ENCODE measurements at regions not wholly inside any gene's neighbourhood (a gene's known extent, or its start where the extent isn't known, plus 50 kb on each side); places are given as distances from the start of the nearest gene placed in this dataset.

DNA sequence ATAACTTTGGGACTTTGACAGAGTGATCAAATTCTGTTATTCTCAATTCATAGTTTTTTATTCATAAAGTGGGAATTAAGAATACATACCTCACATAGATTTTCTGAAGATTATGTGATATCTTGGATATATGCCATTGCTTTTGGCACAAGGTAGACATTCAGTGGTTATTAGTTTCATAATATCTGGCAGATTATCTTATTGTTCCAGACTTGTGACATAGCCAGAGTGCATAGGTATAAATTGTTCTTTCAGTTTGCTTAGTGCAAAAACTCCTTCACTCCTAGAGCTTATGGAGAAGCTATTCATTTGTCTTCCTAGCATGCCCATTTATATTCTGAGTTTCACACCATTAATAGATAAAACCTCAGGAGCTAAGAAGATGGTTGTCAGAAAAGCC, 222.0 kb downstream of the KCNE4 start:
- TF ChIP-seq, protein P1, sequence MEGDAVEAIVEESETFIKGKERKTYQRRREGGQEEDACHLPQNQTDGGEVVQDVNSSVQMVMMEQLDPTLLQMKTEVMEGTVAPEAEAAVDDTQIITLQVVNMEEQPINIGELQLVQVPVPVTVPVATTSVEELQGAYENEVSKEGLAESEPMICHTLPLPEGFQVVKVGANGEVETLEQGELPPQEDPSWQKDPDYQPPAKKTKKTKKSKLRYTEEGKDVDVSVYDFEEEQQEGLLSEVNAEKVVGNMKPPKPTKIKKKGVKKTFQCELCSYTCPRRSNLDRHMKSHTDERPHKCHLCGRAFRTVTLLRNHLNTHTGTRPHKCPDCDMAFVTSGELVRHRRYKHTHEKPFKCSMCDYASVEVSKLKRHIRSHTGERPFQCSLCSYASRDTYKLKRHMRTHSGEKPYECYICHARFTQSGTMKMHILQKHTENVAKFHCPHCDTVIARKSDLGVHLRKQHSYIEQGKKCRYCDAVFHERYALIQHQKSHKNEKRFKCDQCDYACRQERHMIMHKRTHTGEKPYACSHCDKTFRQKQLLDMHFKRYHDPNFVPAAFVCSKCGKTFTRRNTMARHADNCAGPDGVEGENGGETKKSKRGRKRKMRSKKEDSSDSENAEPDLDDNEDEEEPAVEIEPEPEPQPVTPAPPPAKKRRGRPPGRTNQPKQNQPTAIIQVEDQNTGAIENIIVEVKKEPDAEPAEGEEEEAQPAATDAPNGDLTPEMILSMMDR (IDR thresholded peaks at IDR 0.05; ENCODE audit: low read depth, low read length), result no peak
- ChIA-PET POLR2A (no interaction called here), CTCF (no interaction called here)
- Histone ChIP-seq H3K27ac (ENCODE audit: low read depth, low read length) (no peak overlapping the region), H3K27me3 (ENCODE audit: control insufficient read depth, insufficient read depth, low read length) (peaks cover 2% of the 10 kb centered on the region), H3K4me3 (ENCODE audit: low read depth, low read length) (no peak overlapping the region), H3K9me3 (ENCODE audit: control insufficient read depth, insufficient read depth, low read length) (no peaks in the 10 kb centered on the region)
- no peak for DNase-seq (ENCODE audit: low read depth, low spot score)

DNA sequence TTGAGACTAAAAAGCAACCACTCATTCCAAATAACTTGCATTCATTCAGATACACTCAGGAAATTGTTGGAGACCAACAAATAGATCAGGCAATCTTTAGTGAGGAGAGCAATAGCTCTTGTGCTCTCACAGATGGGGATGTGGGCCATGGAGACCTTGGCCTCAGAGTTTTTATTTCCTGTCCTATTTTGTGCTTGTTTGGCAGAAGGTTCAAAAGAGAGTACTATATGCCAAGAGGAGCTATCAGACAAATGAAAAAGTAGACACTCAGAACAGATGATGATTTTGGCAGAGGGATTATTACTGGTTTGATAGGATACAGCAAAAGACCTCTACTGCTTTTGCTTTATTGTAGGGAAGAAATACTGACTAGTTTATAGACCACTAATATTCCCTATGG, 230.2 kb downstream of the KCNE4 start:
- TF ChIP-seq, protein P1 (IDR thresholded peaks at IDR 0.05; ENCODE audit: low read depth, low read length), result no peak
- H3K27me3 ChIP-seq (ENCODE audit: control insufficient read depth, insufficient read depth, low read length), result no peaks in the 10 kb centered on the region
- H3K4me3 ChIP-seq (ENCODE audit: low read depth, low read length), result no peak overlapping the region
- ChIA-PET POLR2A (no interaction called here), CTCF (interaction anchor here (1.6 kb wide), 1 partner anchor 311 kb away, joined by 4 read pairs; no protein-coding TSS in a partner anchor)
- peaks cover 5% of the 10 kb centered on the region; the same call in 1 of the 2 replicates for H3K9me3 ChIP-seq (ENCODE audit: control insufficient read depth, insufficient read depth, low read length)
- no peak for DNase-seq (ENCODE audit: low read depth, low spot score)
- H3K27ac ChIP-seq (ENCODE audit: low read depth, low read length), result no peak overlapping the region

DNA sequence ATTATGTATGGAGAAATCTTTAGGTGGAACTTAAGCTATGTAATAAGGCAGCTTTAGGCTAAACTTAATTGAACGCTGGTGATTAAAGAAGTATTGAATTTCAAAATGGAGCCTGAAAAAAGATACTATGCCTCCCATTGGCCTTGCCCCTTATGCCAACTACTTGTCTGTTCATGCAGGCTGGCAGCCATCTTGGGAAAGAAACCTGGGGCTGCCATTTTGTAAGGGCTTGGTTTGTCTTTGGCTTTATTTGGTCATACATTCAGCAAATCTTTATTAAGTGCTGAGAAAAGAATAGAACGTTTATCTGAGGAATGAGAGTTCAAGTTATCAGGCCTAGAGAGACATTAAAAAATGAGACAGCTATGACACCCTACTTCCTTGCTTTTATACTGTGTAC, 231.3 kb downstream of the KCNE4 start:
- TF ChIP-seq, protein P1 (IDR thresholded peaks at IDR 0.05; ENCODE audit: low read depth, low read length), result no peak
- H3K27ac ChIP-seq (ENCODE audit: low read depth, low read length), result no peak overlapping the region
- H3K4me3 ChIP-seq (ENCODE audit: low read depth, low read length), result no peak overlapping the region
- DNase-seq (ENCODE audit: low read depth, low spot score), result no peak
- ChIA-PET CTCF (interaction anchor here (0.6 to 1.6 kb wide), 2 partner anchors 309 to 312 kb away, joined by 3 to 4 read pairs; no protein-coding TSS in a partner anchor), POLR2A (no interaction called here)
- no peaks in the 10 kb centered on the region for H3K27me3 ChIP-seq (ENCODE audit: control insufficient read depth, insufficient read depth, low read length)
- H3K9me3 ChIP-seq (ENCODE audit: control insufficient read depth, insufficient read depth, low read length), result peaks cover 5% of the 10 kb centered on the region; the same call in 1 of the 2 replicates

DNA sequence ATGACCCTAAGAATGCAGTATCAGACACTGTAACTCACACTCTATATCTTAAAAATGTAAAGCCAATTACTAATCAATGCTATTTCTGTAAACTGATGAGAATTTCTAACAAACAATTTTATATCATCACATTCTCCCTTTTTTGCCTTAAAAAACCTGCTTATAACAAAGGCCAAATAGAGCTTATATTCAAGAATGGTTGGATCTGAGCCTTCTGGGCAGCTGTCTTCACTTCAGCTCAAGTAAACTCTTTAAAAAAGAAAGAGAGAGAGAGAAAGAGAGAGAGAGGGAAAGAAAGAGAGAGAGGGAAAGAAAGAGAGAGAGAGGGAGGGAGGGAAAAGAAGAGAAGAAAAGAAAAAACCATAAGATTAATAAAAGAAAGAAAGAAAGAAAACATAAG, 231.8 kb downstream of the KCNE4 start:
- H3K4me3 ChIP-seq (ENCODE audit: low read depth, low read length), result no peak overlapping the region
- no peak overlapping the region for H3K27ac ChIP-seq (ENCODE audit: low read depth, low read length)
- peaks cover 5% of the 10 kb centered on the region; the same call in 1 of the 2 replicates for H3K9me3 ChIP-seq (ENCODE audit: control insufficient read depth, insufficient read depth, low read length)
- ChIA-PET CTCF (interaction anchor here (0.6 kb wide), 1 partner anchor 309 kb away, joined by 3 read pairs; no protein-coding TSS in a partner anchor), POLR2A (no interaction called here)
- no peak for DNase-seq (ENCODE audit: low read depth, low spot score)
- TF ChIP-seq, protein P1 (IDR thresholded peaks at IDR 0.05; ENCODE audit: low read depth, low read length), result no peak
- no peaks in the 10 kb centered on the region for H3K27me3 ChIP-seq (ENCODE audit: control insufficient read depth, insufficient read depth, low read length)

DNA sequence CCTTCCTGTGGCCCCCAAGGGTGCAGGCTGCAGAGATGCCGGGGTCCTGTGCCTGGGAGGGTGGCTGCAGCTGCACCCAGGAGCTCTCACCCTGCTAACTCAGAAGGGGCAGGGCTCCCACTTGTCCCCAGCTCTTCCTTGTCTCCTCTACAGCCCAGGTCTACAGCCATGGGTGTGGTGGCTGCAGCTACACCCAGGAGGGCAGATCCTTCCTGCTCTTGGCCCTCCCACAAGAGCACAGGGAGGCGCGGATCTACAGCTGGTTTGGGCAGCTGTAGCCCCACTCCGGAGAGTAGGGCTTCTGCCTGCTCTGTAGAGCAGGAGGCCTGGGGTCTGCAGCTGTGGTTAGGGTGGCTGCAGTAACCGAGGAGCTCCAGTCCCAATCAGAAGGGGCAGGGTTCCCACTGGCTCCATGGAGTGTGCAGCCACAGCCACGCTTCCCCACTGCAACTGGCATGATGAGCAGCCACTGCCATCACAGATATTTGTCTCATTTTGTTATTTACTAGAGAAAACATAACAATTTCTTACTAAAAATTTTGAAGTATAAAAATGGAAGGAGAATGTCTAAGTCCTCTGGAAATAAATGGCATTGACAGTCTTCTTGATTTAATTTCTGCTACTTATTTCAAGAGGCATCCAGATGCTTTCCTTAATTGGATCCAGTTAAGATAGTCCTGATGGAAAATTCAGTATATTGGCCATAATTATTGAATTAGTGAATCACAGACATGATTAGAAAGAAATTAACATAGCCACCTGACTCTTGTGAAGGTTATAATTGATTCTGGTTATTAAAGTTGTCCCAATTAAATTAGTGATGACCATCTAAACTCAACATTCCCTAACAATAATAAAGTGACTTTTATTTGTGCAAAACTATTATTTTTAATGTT, 233.6 kb downstream of the KCNE4 start:
- H3K27me3 ChIP-seq (ENCODE audit: control insufficient read depth, insufficient read depth, low read length), result no peaks in the 10 kb centered on the region
- POLR2A ChIA-PET, result no interaction called here
- no peak overlapping the region for H3K4me3 ChIP-seq (ENCODE audit: low read depth, low read length)
- H3K27ac ChIP-seq (ENCODE audit: low read depth, low read length), result no peak overlapping the region
- DNase-seq (ENCODE audit: low read depth, low spot score), result no peak
- peaks cover 5% of the 10 kb centered on the region; the same call in 1 of the 2 replicates for H3K9me3 ChIP-seq (ENCODE audit: control insufficient read depth, insufficient read depth, low read length)
- TF ChIP-seq, protein P1 (IDR thresholded peaks at IDR 0.05; ENCODE audit: low read depth, low read length), result no peak
- CTCF ChIA-PET, result no interaction called here

Measured in AG04450 (cell line).